A673 (cell line): ENCODE measurements at regions not wholly inside any gene's neighbourhood (a gene's known extent, or its start where the extent isn't known, plus 50 kb on each side); places are given as distances from the start of the nearest gene placed in this dataset.

Source experiments
- BruUV-seq: library from RNA; stranded (reverse); fragments of 400-500 nt; replicated peaks from 2 replicates; lab custom pipeline; 2021; lab: Mats Ljungman, UMichigan
- CTCF ChIA-PET: fragments of 300-600 bp; sonication (Branson Sonifier 250); formaldehyde crosslinking; loops from one replicate; lab custom pipeline; 2022; ENCODE audit warnings: antibody characterized with exemption; lab: Charles Lee
- POLR2A ChIA-PET: fragments of 300-600 bp; sonication (Branson Sonifier 250); formaldehyde crosslinking; loops from one replicate; lab custom pipeline; 2022; ENCODE audit warnings: antibody characterized with exemption; ENCODE audit not compliant: low non-redundant PET; lab: Charles Lee
- DNase-seq: peaks from one replicate; pipeline ENCODE4 v3.0.0-alpha.2; 2015; ENCODE audit warnings: low spot score
- H3K27ac ChIP-seq: fragments of 200-600 bp; sonication (generic); 2 replicates; pipeline ENCODE4 v1.5.1; 2016; ENCODE audit warnings: mixed run types, low read depth, mild to moderate bottlenecking, mixed read lengths, antibody characterized with exemption, low read length; ENCODE audit not compliant: poor library complexity, severe bottlenecking
- H3K27me3 ChIP-seq: fragments of 200-600 bp; sonication (generic); replicated peaks from 2 replicates; pipeline ENCODE4 v1.6.1; 2017; ENCODE audit warnings: mixed run types, low read depth, mild to moderate bottlenecking, mixed read lengths, antibody characterized with exemption, low read length; ENCODE audit not compliant: insufficient read depth, poor library complexity
- H3K36me3 ChIP-seq: fragments of 200-600 bp; sonication (generic); 2 replicates; pipeline ENCODE4 v1.6.1; 2016; ENCODE audit warnings: mixed run types, mild to moderate bottlenecking, mixed read lengths, antibody characterized with exemption, low read length; ENCODE audit not compliant: insufficient read depth, poor library complexity, severe bottlenecking
- H3K4me1 ChIP-seq: fragments of 200-600 bp; sonication (generic); 2 replicates; pipeline ENCODE4 v1.6.1; 2017; ENCODE audit warnings: mixed run types, mild to moderate bottlenecking, mixed read lengths, antibody characterized with exemption, low read length; ENCODE audit not compliant: insufficient read depth, poor library complexity, severe bottlenecking
- H3K4me3 ChIP-seq: fragments of 200-600 bp; sonication (generic); 2 replicates; pipeline ENCODE4 v1.5.1; 2016; ENCODE audit warnings: low read depth, mixed run types, mild to moderate bottlenecking, mixed read lengths, low read length; ENCODE audit not compliant: poor library complexity, severe bottlenecking
- H3K9me3 ChIP-seq: fragments of 200-600 bp; sonication (generic); 2 replicates; pipeline ENCODE4 v1.6.1; 2016; ENCODE audit warnings: mixed run types, low read depth, mild to moderate bottlenecking, mixed read lengths, antibody characterized with exemption, low read length; ENCODE audit not compliant: poor library complexity, severe bottlenecking
- EZH2 ChIP-seq: fragments of 200-600 bp; sonication (generic); IDR thresholded peaks from 2 replicates; pipeline ENCODE4 v1.6.1; 2017; ENCODE audit warnings: borderline replicate concordance, low read depth, mild to moderate bottlenecking, mixed read lengths, antibody characterized with exemption, low read length; ENCODE audit not compliant: poor library complexity, severe bottlenecking
- intact Hi-C: fragments of 100-400 bp; cut with micrococcal nuclease; formaldehyde crosslinking; loops from one replicate; pipeline ENCODE4 v1.10.0; 2022; ENCODE audit not compliant: unreplicated experiment
- TF ChIP-seq, protein P1 (sequence below): fragments of 300-800, 200-600 bp; sonication (generic); conservative IDR thresholded peaks from 2 replicates; pipeline ENCODE4 v1.5.1; 2017; ENCODE audit warnings: low read depth, mild to moderate bottlenecking, antibody characterized with exemption, low read length, moderate library complexity, mixed read lengths

GRCh38 chr10:8288600-8288999, 234.1 kb downstream of the GATA3 start:
- no peak for TF ChIP-seq EZH2
- TF ChIP-seq, protein P1, sequence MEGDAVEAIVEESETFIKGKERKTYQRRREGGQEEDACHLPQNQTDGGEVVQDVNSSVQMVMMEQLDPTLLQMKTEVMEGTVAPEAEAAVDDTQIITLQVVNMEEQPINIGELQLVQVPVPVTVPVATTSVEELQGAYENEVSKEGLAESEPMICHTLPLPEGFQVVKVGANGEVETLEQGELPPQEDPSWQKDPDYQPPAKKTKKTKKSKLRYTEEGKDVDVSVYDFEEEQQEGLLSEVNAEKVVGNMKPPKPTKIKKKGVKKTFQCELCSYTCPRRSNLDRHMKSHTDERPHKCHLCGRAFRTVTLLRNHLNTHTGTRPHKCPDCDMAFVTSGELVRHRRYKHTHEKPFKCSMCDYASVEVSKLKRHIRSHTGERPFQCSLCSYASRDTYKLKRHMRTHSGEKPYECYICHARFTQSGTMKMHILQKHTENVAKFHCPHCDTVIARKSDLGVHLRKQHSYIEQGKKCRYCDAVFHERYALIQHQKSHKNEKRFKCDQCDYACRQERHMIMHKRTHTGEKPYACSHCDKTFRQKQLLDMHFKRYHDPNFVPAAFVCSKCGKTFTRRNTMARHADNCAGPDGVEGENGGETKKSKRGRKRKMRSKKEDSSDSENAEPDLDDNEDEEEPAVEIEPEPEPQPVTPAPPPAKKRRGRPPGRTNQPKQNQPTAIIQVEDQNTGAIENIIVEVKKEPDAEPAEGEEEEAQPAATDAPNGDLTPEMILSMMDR = no peak
- ChIA-PET POLR2A (interaction anchor here (0.5 kb wide), 1 partner anchor 87 kb away, joined by 6 read pairs; no protein-coding TSS in a partner anchor), CTCF (no interaction called here)
- DNase-seq = no peak
- Histone ChIP-seq H3K36me3 (no peaks in the 10 kb centered on the region), H3K27ac (no peak overlapping the region), H3K4me1 (no peaks in the 10 kb centered on the region), H3K9me3 (no peaks in the 10 kb centered on the region), H3K4me3 (no peak overlapping the region), H3K27me3 (peaks cover 3% of the 10 kb centered on the region)
- no TSS peak for BruUV-seq
- intact Hi-C loops = no loop called here

- H3K4me3 ChIP-seq = no peak overlapping the region
- peaks cover 9% of the 10 kb centered on the region for H3K27me3 ChIP-seq
- no peak for DNase-seq
- ChIA-PET CTCF (no interaction called here), POLR2A (no interaction called here)
- H3K27ac ChIP-seq = no peak overlapping the region
- no peaks in the 10 kb centered on the region for H3K36me3 ChIP-seq
- TF ChIP-seq, protein P1 = no peak
- TF ChIP-seq EZH2 = no peak
- no TSS peak for BruUV-seq
- intact Hi-C loops = no loop called here
- H3K9me3 ChIP-seq = no peaks in the 10 kb centered on the region
- no peaks in the 10 kb centered on the region for H3K4me1 ChIP-seq
These were observed 234.9 kb downstream of the GATA3 start for GRCh38 chr10:8289186-8289924.

DNA sequence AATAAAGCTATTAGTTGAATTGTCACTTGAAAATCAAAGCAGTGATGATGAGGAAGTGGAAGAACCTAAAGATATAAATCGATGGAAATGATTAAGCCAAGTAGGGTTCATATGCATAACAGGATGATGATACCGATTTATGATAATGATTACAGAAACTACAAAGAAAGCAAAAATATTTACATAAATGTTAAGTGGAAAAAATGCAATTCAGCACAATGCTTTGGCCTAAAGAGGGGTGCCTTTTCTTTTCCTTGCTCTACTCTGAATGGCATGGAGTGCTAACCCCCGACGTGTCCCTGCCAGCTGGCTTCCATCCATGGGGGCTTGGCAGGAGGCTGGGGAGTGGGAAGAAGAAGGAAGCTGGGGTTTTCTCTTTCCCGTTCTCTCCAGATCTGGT, 240.3 kb downstream of the GATA3 start:
- no peak for TF ChIP-seq EZH2
- TF ChIP-seq, protein P1 = no peak
- intact Hi-C loops = loop anchor here (5.0 kb wide), 1 partner anchor 112 kb away; no protein-coding TSS in a partner anchor
- ChIA-PET CTCF (no interaction called here), POLR2A (no interaction called here)
- DNase-seq = no peak
- BruUV-seq = no TSS peak
- no peak overlapping the region for H3K4me3 ChIP-seq
- peaks cover 52% of the 10 kb centered on the region for H3K27me3 ChIP-seq
- H3K9me3 ChIP-seq = no peaks in the 10 kb centered on the region
- H3K27ac ChIP-seq = no peak overlapping the region
- H3K4me1 ChIP-seq = peaks cover 15% of the 10 kb centered on the region
- no peaks in the 10 kb centered on the region for H3K36me3 ChIP-seq
